ENCODE measurements at regions not wholly inside any gene's neighbourhood (a gene's known extent, or its start where the extent isn't known, plus 50 kb on each side); places are given as distances from the start of the nearest gene placed in this dataset.

GRCh38 chr3:95029644-95030043, 966.8 kb downstream of the NSUN3 start (continued):
- TF ChIP-seq CHD7 (IDR thresholded peaks at IDR 0.05; ENCODE audit: low read depth, low read length) (no peak), ZNF511 (CRISPR knock-in tag; IDR thresholded peaks at IDR 0.05) (no peak), PRPF4 (IDR thresholded peaks at IDR 0.05; ENCODE audit: insufficient read depth, low read depth, low read length, poor library complexity, severe bottlenecking) (no peak), ZNF263 (CRISPR knock-in tag; IDR thresholded peaks at IDR 0.05; ENCODE audit: borderline replicate concordance) (no peak)

All from K562 (cell line).